ENCODE measurements at regions not wholly inside any gene's neighbourhood (a gene's known extent, or its start where the extent isn't known, plus 50 kb on each side); places are given as distances from the start of the nearest gene placed in this dataset.

- Histone ChIP-seq H3K79me2 (ENCODE audit: control insufficient read depth in 1 of 2, insufficient read depth in 2 of 2, low read length in 2 of 2) (no peaks in the 10 kb centered on the region), H3K4me2 (ENCODE audit: insufficient read depth in 1 of 2, low read depth in 2 of 2, low read length in 2 of 2) (no peak overlapping the region), H2BK5ac (ENCODE audit: low read depth, low read length) (no peak overlapping the region), H2BK120ac (replicated peaks; ENCODE audit: low read depth, low read length) (no peak overlapping the region), H3K4ac (replicated peaks; ENCODE audit: insufficient read length, low read depth, low read length) (no peak overlapping the region), H3K18ac (ENCODE audit: extremely low read depth, low read length) (no peak overlapping the region), H2AK5ac (ENCODE audit: low read depth, low read length) (no peak overlapping the region), H4K8ac (ENCODE audit: extremely low read depth, insufficient read depth, low read length) (no peak overlapping the region), H3K4me3 (ENCODE audit: extremely low read depth in 1 of 4, insufficient read depth in 2 of 4, low read depth in 3 of 4, low read length in 4 of 4) (no peak overlapping the region), H3K9me3 (ENCODE audit: insufficient read depth in 2 of 2, low read depth in 1 of 2, low read length in 1 of 2) (peaks cover 5 to 6% of the 10 kb centered on the region in 2 experiments; a peak in 3 of 4 replicates), H2BK15ac (ENCODE audit: low read length) (no peak overlapping the region), H4K5ac (ENCODE audit: insufficient read length, low read depth, low read length) (no peak overlapping the region), H3K23ac (ENCODE audit: insufficient read length) (no peak overlapping the region), H3K14ac (ENCODE audit: insufficient read length) (no peak overlapping the region), H3K9ac (replicated peaks in 1 of 4; ENCODE audit: extremely low read depth in 1 of 4, low read depth in 3 of 4, low read length in 3 of 4) (no peak overlapping the region), H3K79me1 (ENCODE audit: low read depth, low read length) (no peaks in the 10 kb centered on the region), H2BK20ac (ENCODE audit: low read length) (no peak overlapping the region), H3K36me3 (ENCODE audit: control insufficient read depth in 2 of 4, insufficient read depth in 4 of 4, low read length in 3 of 4) (no peaks in the 10 kb centered on the region), H2AFZ (ENCODE audit: low read length) (no peak overlapping the region), H3K27me3 (replicated peaks in 1 of 4; ENCODE audit: control insufficient read depth in 3 of 4, extremely low read depth in 1 of 4, insufficient read depth in 3 of 4, low read length in 3 of 4) (no peaks in the 10 kb centered on the region), H3K27ac (ENCODE audit: low read depth, low read length) (no peak overlapping the region), H3K23me2 (ENCODE audit: low read depth, low read length) (no peaks in the 10 kb centered on the region), H4K91ac (replicated peaks; ENCODE audit: insufficient read length, low read length) (no peak overlapping the region), H4K20me1 (replicated peaks in 1 of 2; ENCODE audit: control insufficient read depth in 1 of 2, insufficient read depth in 2 of 2, low read length in 2 of 2) (no peaks in the 10 kb centered on the region), H2BK12ac (ENCODE audit: low read depth, low read length) (no peak overlapping the region), H3K56ac (replicated peaks; ENCODE audit: insufficient read length, low read depth, low read length) (no peak overlapping the region), H3K4me1 (replicated peaks in 1 of 4; ENCODE audit: control insufficient read depth in 3 of 4, insufficient read depth in 4 of 4, low read length in 3 of 4) (no peaks in the 10 kb centered on the region)
- FAIRE-seq: no peak
- no peak for DNase-seq (ENCODE audit: low read depth in 1 of 2, low spot score in 2 of 2)
- CTCF ChIA-PET (ENCODE audit: partially characterized antibody): interaction anchor here (0.5 to 1.5 kb wide), 2 partner anchors 14 to 73 kb away, joined by 3 to 4 read pairs; no protein-coding TSS in a partner anchor
- 95% methylated on average over 3 of the region's 3 CpGs; no CpG with 5 or more reads in 1 of the 2 experiments for WGBS, 2 experiments (ENCODE audit: extremely low coverage in 1 of 2, insufficient coverage in 1 of 2, insufficient read length in 1 of 2, insufficient replicate concordance in 2 of 2, low coverage in 1 of 2, low lambda C conversion rate in 2 of 2, missing lambda C conversion rate in 1 of 2)
- POLR2A ChIA-PET (ENCODE audit: partially characterized antibody): no interaction called here
- TF ChIP-seq GTF2F1 (IDR thresholded peaks at IDR 0.05; ENCODE audit: borderline replicate concordance, low read depth, low read length): no peak
Observed at GRCh38 chr16:74186561-74186971, 110.0 kb upstream of the PSMD7 start.

Measured in H1 (cell line).